H1 (cell line): ENCODE measurements at regions not wholly inside any gene's neighbourhood (a gene's known extent, or its start where the extent isn't known, plus 50 kb on each side); places are given as distances from the start of the nearest gene placed in this dataset.

Source experiments
- GTF2F1 ChIP-seq: IDR thresholded peaks from 2 replicates; pipeline ENCODE4 v1.6.1; 2012; ENCODE audit warnings: low read depth, low read length, improper control_type of control experiment, borderline replicate concordance
- POU5F1 ChIP-seq: IDR thresholded peaks from 2 replicates; pipeline ENCODE4 v1.6.1; 2011; ENCODE audit warnings: low read depth, mild to moderate bottlenecking, low read length, moderate library complexity
- SIN3A ChIP-seq, 2 experiments: IDR thresholded peaks in 1 of 2; conservative IDR thresholded peaks in 1 of 2; 2 replicates each; pipeline ENCODE4 v1.6.1; 2011 to 2012; ENCODE audit warnings: low read length in 2 of 2, improper control_type of control experiment in 1 of 2, low read depth in 1 of 2, mild to moderate bottlenecking in 1 of 2
- SP1 ChIP-seq: IDR thresholded peaks from 2 replicates; pipeline ENCODE4 v1.6.1; 2011; ENCODE audit warnings: low read depth, low read length

DNA sequence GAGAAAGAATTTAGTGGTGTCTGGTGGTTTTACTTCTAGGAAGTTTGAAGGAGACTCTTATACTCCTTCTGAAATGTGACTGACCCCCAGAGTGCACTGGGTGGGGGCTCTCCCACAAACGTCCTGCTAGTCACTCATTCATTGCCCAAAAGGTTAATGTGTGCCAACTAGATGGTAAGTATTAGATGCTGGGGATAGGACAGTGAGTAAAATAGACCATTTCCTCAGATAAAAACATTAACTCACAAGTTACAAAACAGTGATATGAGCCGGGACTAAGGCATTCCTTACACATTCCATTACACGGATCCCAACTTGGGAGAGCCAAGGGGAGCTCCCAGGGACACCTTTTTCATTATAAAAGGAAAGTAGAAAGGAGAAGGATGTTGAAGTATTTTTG, 185.1 kb downstream of the ATXN7L3B start (continued):
- no peak for TF ChIP-seq SP1
- no peak for TF ChIP-seq SIN3A (conservative IDR thresholded peaks at IDR 0.05 in 1 of 2, IDR thresholded peaks at IDR 0.05 in 1 of 2; ENCODE audit: low read depth in 1 of 2, low read length in 2 of 2)
- no peak for TF ChIP-seq POU5F1
- no peak for TF ChIP-seq GTF2F1
